SK-N-SH treated with all-trans-retinoic acid at 6 μM for 48 hours (cell line): ENCODE measurements at regions not wholly inside any gene's neighbourhood (a gene's known extent, or its start where the extent isn't known, plus 50 kb on each side); places are given as distances from the start of the nearest gene placed in this dataset.

Experiments used
- CSDC2 ChIP-seq: fragments of 250-450 bp; sonication (Bioruptor Pico); IDR thresholded peaks from 2 replicates; pipeline ENCODE4 v1.5.0; 2020; ENCODE audit warnings: mild to moderate bottlenecking, moderate library complexity
- OSR1 ChIP-seq: fragments of 250-450 bp; sonication (Bioruptor Pico); IDR thresholded peaks from 2 replicates; pipeline ENCODE4 v1.8.0; 2022; ENCODE audit warnings: moderate library complexity, mild to moderate bottlenecking, inconsistent platforms
- PPARA ChIP-seq: fragments of 250-450 bp; sonication (Bioruptor Pico); IDR thresholded peaks from 2 replicates; pipeline ENCODE4 v1.5.0; 2020; ENCODE audit warnings: mild to moderate bottlenecking, borderline replicate concordance
- RARB ChIP-seq: fragments of 250-450 bp; sonication (Bioruptor Pico); IDR thresholded peaks from 2 replicates; pipeline ENCODE4 v1.8.0; 2021; ENCODE audit warnings: mild to moderate bottlenecking, moderate library complexity
- TCF4 ChIP-seq: fragments of 250-450 bp; sonication (Bioruptor Pico); IDR thresholded peaks from 2 replicates; pipeline ENCODE4 v1.8.0; 2021; ENCODE audit warnings: mild to moderate bottlenecking, moderate library complexity, borderline replicate concordance
- ZC3H10 ChIP-seq: fragments of 250-450 bp; sonication (Bioruptor Pico); IDR thresholded peaks from 2 replicates; pipeline ENCODE4 v1.5.1; 2021; ENCODE audit warnings: mild to moderate bottlenecking, moderate library complexity
- ZFP30 ChIP-seq: fragments of 450-650 bp; formaldehyde crosslinking; IDR thresholded peaks from 2 replicates; pipeline ENCODE4 v1.5.0; 2022; ENCODE audit warnings: mild to moderate bottlenecking, moderate library complexity
- ZNF70 ChIP-seq: fragments of 450-650 bp; formaldehyde crosslinking; IDR thresholded peaks from 2 replicates; pipeline ENCODE4 v1.5.0; 2020; ENCODE audit warnings: mild to moderate bottlenecking, moderate library complexity
- TF ChIP-seq, protein P1 (sequence below): fragments of 250-450 bp; sonication (Bioruptor Pico); IDR thresholded peaks from 2 replicates; pipeline ENCODE4 v1.5.1; 2020; ENCODE audit warnings: low read depth, mild to moderate bottlenecking, moderate library complexity
- TF ChIP-seq, protein P2 (sequence below): fragments of 250-450 bp; sonication (Bioruptor Pico); IDR thresholded peaks from 2 replicates; pipeline ENCODE4 v1.8.0; 2020; ENCODE audit warnings: mild to moderate bottlenecking, moderate library complexity, borderline replicate concordance
- TF ChIP-seq, protein P3 (sequence below): fragments of 250-450 bp; sonication (Bioruptor Pico); IDR thresholded peaks from 2 replicates; pipeline ENCODE4 v1.5.1; 2021; ENCODE audit warnings: mild to moderate bottlenecking, moderate library complexity

DNA sequence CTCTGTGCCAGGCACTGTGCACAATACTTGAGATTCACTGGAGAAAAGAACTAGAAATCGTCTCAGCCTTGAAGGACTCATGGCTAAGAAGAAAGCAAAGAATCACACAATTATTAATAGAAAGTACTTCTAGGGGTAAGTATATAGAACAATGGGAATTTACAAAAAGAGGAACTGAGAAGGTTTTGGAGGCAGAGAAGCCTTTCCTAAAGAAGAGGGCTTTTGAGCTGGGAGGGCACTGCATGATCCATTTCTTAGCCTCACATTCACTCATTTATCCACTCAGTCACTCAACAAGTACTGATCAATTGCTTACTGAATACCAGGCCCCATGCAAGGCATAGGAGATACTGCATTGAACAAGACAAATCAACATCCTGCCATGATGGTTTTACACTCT is 113.5 kb downstream of the TMEM114 start:
- TF ChIP-seq ZNF70 (CRISPR knock-in tag) (no peak), ZC3H10 (CRISPR knock-in tag) (no peak), CSDC2 (CRISPR knock-in tag) (no peak), RARB (CRISPR knock-in tag) (no peak), TCF4 (no peak), ZFP30 (CRISPR knock-in tag) (no peak), PPARA (CRISPR knock-in tag) (no peak), OSR1 (CRISPR knock-in tag) (no peak)
- TF ChIP-seq, protein P1, sequence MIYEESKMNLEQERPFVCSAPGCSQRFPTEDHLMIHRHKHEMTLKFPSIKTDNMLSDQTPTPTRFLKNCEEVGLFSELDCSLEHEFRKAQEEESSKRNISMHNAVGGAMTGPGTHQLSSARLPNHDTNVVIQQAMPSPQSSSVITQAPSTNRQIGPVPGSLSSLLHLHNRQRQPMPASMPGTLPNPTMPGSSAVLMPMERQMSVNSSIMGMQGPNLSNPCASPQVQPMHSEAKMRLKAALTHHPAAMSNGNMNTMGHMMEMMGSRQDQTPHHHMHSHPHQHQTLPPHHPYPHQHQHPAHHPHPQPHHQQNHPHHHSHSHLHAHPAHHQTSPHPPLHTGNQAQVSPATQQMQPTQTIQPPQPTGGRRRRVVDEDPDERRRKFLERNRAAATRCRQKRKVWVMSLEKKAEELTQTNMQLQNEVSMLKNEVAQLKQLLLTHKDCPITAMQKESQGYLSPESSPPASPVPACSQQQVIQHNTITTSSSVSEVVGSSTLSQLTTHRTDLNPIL (CRISPR knock-in tag): no peak
- TF ChIP-seq, protein P2, sequence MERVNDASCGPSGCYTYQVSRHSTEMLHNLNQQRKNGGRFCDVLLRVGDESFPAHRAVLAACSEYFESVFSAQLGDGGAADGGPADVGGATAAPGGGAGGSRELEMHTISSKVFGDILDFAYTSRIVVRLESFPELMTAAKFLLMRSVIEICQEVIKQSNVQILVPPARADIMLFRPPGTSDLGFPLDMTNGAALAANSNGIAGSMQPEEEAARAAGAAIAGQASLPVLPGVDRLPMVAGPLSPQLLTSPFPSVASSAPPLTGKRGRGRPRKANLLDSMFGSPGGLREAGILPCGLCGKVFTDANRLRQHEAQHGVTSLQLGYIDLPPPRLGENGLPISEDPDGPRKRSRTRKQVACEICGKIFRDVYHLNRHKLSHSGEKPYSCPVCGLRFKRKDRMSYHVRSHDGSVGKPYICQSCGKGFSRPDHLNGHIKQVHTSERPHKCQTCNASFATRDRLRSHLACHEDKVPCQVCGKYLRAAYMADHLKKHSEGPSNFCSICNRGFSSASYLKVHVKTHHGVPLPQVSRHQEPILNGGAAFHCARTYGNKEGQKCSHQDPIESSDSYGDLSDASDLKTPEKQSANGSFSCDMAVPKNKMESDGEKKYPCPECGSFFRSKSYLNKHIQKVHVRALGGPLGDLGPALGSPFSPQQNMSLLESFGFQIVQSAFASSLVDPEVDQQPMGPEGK (CRISPR knock-in tag): no peak
- TF ChIP-seq, protein P3, sequence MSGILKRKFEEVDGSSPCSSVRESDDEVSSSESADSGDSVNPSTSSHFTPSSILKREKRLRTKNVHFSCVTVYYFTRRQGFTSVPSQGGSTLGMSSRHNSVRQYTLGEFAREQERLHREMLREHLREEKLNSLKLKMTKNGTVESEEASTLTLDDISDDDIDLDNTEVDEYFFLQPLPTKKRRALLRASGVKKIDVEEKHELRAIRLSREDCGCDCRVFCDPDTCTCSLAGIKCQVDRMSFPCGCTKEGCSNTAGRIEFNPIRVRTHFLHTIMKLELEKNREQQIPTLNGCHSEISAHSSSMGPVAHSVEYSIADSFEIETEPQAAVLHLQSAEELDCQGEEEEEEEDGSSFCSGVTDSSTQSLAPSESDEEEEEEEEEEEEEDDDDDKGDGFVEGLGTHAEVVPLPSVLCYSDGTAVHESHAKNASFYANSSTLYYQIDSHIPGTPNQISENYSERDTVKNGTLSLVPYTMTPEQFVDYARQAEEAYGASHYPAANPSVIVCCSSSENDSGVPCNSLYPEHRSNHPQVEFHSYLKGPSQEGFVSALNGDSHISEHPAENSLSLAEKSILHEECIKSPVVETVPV (CRISPR knock-in tag): no peak
